ENCODE measurements at regions not wholly inside any gene's neighbourhood (a gene's known extent, or its start where the extent isn't known, plus 50 kb on each side); places are given as distances from the start of the nearest gene placed in this dataset.

DNA sequence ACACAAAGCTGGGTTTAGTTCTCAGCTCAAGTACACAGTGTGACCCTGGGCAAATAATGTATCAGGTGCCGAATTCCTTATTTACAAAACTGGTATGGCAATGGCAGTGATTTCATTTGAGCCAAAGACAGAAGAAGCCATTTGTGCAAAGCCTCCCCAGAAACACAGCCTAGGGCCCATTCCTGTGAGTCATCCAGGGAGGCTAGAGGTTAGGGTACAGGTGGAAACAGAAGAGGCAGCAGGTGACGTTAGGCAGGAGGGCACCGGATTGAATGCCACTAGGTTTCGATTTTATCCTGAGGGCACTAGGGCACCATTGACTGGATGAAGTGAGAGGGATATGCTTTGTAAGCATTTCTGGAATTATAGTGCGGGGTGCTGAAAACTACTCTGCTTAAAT lies 766.9 kb upstream of the NR2F2 start:
- TF ChIP-seq SIN3A (IDR thresholded peaks at IDR 0.05; ENCODE audit: borderline replicate concordance, insufficient read depth, low read length) = no peak
- TF ChIP-seq, protein P1, sequence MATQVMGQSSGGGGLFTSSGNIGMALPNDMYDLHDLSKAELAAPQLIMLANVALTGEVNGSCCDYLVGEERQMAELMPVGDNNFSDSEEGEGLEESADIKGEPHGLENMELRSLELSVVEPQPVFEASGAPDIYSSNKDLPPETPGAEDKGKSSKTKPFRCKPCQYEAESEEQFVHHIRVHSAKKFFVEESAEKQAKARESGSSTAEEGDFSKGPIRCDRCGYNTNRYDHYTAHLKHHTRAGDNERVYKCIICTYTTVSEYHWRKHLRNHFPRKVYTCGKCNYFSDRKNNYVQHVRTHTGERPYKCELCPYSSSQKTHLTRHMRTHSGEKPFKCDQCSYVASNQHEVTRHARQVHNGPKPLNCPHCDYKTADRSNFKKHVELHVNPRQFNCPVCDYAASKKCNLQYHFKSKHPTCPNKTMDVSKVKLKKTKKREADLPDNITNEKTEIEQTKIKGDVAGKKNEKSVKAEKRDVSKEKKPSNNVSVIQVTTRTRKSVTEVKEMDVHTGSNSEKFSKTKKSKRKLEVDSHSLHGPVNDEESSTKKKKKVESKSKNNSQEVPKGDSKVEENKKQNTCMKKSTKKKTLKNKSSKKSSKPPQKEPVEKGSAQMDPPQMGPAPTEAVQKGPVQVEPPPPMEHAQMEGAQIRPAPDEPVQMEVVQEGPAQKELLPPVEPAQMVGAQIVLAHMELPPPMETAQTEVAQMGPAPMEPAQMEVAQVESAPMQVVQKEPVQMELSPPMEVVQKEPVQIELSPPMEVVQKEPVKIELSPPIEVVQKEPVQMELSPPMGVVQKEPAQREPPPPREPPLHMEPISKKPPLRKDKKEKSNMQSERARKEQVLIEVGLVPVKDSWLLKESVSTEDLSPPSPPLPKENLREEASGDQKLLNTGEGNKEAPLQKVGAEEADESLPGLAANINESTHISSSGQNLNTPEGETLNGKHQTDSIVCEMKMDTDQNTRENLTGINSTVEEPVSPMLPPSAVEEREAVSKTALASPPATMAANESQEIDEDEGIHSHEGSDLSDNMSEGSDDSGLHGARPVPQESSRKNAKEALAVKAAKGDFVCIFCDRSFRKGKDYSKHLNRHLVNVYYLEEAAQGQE (IDR thresholded peaks at IDR 0.05; ENCODE audit: insufficient read depth in 1 of 2, low read depth in 2 of 2, low read length in 2 of 2) = no peak
- no peak for TF ChIP-seq POLR2AphosphoS5 (IDR thresholded peaks at IDR 0.05; ENCODE audit: low read depth, low read length)
- no peak for TF ChIP-seq TAF1 (IDR thresholded peaks at IDR 0.05; ENCODE audit: borderline replicate concordance, insufficient read depth, low read length)
- TF ChIP-seq FOXP2 (optimal IDR thresholded peaks at IDR 0.05; ENCODE audit: borderline replicate concordance, extremely low read depth, extremely low read length, insufficient read depth) = no peak

- TF ChIP-seq, protein P1 (IDR thresholded peaks at IDR 0.05; ENCODE audit: insufficient read depth in 1 of 2, low read depth in 2 of 2, low read length in 2 of 2) = no peak
- TF ChIP-seq SIN3A (IDR thresholded peaks at IDR 0.05; ENCODE audit: borderline replicate concordance, insufficient read depth, low read length) = no peak
- no peak for TF ChIP-seq FOXP2 (optimal IDR thresholded peaks at IDR 0.05; ENCODE audit: borderline replicate concordance, extremely low read depth, extremely low read length, insufficient read depth)
- no peak for TF ChIP-seq POLR2AphosphoS5 (IDR thresholded peaks at IDR 0.05; ENCODE audit: low read depth, low read length)
- no peak for TF ChIP-seq TAF1 (IDR thresholded peaks at IDR 0.05; ENCODE audit: borderline replicate concordance, insufficient read depth, low read length)
Measured at GRCh38 chr15:95565016-95565600, 765.4 kb upstream of the NR2F2 start.

GRCh38 chr15:95565690-95566089 lies 764.8 kb upstream of the NR2F2 start:
- TF ChIP-seq SIN3A (IDR thresholded peaks at IDR 0.05; ENCODE audit: borderline replicate concordance, insufficient read depth, low read length) (no peak), FOXP2 (optimal IDR thresholded peaks at IDR 0.05; ENCODE audit: borderline replicate concordance, extremely low read depth, extremely low read length, insufficient read depth) (no peak), POLR2AphosphoS5 (IDR thresholded peaks at IDR 0.05; ENCODE audit: low read depth, low read length) (no peak)

GRCh38 chr15:95567686-95568085 lies 762.8 kb upstream of the NR2F2 start:
- TF ChIP-seq, protein P1 (IDR thresholded peaks at IDR 0.05; ENCODE audit: insufficient read depth in 1 of 2, low read depth in 2 of 2, low read length in 2 of 2) = no peak
- TF ChIP-seq TAF1 (IDR thresholded peaks at IDR 0.05; ENCODE audit: borderline replicate concordance, insufficient read depth, low read length) (no peak), SIN3A (IDR thresholded peaks at IDR 0.05; ENCODE audit: borderline replicate concordance, insufficient read depth, low read length) (no peak), FOXP2 (optimal IDR thresholded peaks at IDR 0.05; ENCODE audit: borderline replicate concordance, extremely low read depth, extremely low read length, insufficient read depth) (no peak), POLR2AphosphoS5 (IDR thresholded peaks at IDR 0.05; ENCODE audit: low read depth, low read length) (no peak)

GRCh38 chr15:95574053-95574452 lies 756.4 kb upstream of the NR2F2 start:
- TF ChIP-seq TAF1 (IDR thresholded peaks at IDR 0.05; ENCODE audit: borderline replicate concordance, insufficient read depth, low read length) (no peak), POLR2AphosphoS5 (IDR thresholded peaks at IDR 0.05; ENCODE audit: low read depth, low read length) (no peak), SIN3A (IDR thresholded peaks at IDR 0.05; ENCODE audit: borderline replicate concordance, insufficient read depth, low read length) (no peak), FOXP2 (optimal IDR thresholded peaks at IDR 0.05; ENCODE audit: borderline replicate concordance, extremely low read depth, extremely low read length, insufficient read depth) (no peak)
- TF ChIP-seq, protein P1 (IDR thresholded peaks at IDR 0.05; ENCODE audit: insufficient read depth in 1 of 2, low read depth in 2 of 2, low read length in 2 of 2) = no peak

Measured in PFSK-1 (cell line).